Coronary artery (tissue), 2 donors: ENCODE measurements at regions not wholly inside any gene's neighbourhood (a gene's known extent, or its start where the extent isn't known, plus 50 kb on each side); places are given as distances from the start of the nearest gene placed in this dataset.

Experiments used
- DNase-seq: peaks from one replicate; pipeline ENCODE4 v3.0.0-alpha.2; 2017; ENCODE audit warnings: low spot score
- H3K27ac ChIP-seq, 2 donors: fragments of 200-600 bp; sonication (generic); one replicate each; pipeline ENCODE4 v1.5.1; 2016 to 2019
- H3K4me3 ChIP-seq: fragments of 200-600 bp; sonication (generic); 2 replicates; pipeline ENCODE4 v1.5.1; 2016; ENCODE audit warnings: mild to moderate bottlenecking, moderate library complexity
- TF ChIP-seq, protein P1 (sequence below): fragments of 200-600 bp; sonication (generic); IDR thresholded peaks from one replicate; pipeline ENCODE4 v1.5.1; 2019; ENCODE audit warnings: antibody characterized with exemption

DNA sequence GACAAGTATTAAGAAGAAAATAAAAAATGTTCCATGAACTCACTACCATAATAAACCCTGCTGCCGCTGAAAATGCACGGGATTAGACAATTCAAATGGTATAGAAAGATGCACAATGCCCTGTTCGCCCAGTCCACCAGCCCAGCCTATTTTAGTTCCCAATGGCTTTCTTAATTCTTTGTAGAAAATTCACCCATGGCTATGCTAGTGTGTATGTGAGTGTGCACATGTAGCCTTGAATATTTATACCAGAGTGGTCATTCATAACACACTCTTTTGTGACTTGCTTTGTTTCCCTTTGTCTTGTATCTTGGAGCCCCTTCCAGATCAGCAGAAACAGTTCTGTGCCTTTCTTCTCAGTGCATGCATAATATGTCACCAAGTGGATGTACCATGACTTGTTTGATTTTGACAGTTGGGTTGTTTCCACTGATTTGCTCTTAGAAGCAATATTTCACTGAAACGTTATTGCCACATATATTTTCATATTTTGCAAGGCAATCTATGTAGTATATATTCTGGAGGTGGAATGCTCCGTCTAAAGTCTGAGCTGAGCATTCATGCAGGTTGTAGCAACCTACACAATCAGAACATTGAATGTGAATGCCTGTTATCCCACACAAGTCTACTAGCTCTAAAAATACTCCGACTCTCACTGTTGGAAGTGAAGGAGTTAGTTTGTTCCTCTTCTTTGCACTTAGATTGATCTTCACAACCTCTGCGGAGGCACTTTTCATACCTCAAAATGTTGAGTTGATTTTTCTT, 383.0 kb upstream of the EEF2KMT start:
- no peak for DNase-seq
- Histone ChIP-seq H3K27ac (no peak overlapping the region), H3K4me3 (no peak overlapping the region)
- TF ChIP-seq, protein P1, sequence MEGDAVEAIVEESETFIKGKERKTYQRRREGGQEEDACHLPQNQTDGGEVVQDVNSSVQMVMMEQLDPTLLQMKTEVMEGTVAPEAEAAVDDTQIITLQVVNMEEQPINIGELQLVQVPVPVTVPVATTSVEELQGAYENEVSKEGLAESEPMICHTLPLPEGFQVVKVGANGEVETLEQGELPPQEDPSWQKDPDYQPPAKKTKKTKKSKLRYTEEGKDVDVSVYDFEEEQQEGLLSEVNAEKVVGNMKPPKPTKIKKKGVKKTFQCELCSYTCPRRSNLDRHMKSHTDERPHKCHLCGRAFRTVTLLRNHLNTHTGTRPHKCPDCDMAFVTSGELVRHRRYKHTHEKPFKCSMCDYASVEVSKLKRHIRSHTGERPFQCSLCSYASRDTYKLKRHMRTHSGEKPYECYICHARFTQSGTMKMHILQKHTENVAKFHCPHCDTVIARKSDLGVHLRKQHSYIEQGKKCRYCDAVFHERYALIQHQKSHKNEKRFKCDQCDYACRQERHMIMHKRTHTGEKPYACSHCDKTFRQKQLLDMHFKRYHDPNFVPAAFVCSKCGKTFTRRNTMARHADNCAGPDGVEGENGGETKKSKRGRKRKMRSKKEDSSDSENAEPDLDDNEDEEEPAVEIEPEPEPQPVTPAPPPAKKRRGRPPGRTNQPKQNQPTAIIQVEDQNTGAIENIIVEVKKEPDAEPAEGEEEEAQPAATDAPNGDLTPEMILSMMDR: no peak

DNA sequence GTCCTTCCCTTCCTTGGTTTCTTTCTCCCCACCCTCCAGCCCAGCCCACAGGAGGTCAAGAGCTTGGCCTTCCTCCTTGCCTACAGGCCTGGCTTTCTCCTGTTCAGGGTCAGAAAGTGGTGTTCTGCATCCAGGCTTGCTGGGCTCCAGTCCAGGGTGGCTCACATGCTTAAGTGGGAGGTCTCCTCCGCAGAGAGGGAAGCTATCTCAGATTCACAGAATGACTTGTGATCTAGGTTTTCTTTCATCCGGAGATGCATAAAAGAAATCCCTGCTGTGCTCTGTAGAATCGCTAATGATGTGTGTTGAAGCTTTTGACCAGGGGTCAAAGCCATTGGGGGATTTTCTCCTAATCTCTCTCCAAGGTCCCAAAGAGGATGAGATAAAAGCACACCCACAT, 382.3 kb upstream of the EEF2KMT start:
- TF ChIP-seq, protein P1: no peak
- Histone ChIP-seq H3K4me3 (no peak overlapping the region), H3K27ac (no peak overlapping the region)
- DNase-seq: no peak

DNA sequence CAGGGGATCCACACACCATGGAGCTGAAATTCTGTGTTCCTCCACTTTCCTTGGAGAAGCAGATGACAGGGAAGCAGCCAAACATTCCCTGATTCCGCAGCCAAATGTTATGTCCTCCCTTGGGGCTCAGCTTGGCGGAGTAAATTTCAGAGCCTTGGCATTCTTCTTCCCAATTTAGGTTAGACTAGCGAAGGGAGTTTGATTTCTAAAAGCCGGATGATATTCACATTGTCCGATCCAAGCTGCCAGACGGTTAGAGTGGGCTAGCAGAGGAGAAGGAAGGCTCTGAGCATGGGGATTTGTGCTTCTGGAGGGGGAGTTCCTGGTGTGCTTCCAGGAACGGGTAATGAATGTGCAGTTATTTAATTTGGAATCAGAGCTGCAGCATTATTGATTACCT, 380.4 kb upstream of the EEF2KMT start:
- TF ChIP-seq, protein P1: no peak
- no peak for DNase-seq

DNA sequence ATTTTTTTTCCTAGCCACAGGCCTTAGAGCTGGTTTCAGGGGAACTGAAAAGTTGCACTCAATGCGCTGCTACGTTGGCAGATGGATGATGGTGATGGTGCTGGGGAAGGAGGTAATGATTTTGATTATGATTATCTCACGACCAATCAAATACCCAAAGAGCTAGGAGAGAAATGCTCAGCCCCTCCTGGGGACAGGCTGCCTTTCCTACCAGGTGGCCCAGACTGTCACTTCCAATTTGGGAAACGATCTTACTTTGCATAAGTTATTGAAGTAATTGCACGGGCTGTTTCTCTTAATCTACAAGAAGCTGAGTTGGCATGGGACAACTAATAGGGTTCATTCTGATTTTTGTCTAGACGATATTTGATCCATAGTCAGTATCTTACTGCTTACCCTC, 379.7 kb upstream of the EEF2KMT start:
- no peak for DNase-seq
- no peak overlapping the region for H3K27ac ChIP-seq
- no peak overlapping the region for H3K4me3 ChIP-seq
- TF ChIP-seq, protein P1: no peak

More for the DNA sequence above, 380.4 kb upstream of the EEF2KMT start:
- Histone ChIP-seq H3K27ac (no peak overlapping the region), H3K4me3 (no peak overlapping the region)

GRCh38 chr16:5472552-5472951, 375.0 kb upstream of the EEF2KMT start:
- DNase-seq: no peak
- Histone ChIP-seq H3K27ac (no peak overlapping the region), H3K4me3 (no peak overlapping the region)
- TF ChIP-seq, protein P1: no peak

DNA sequence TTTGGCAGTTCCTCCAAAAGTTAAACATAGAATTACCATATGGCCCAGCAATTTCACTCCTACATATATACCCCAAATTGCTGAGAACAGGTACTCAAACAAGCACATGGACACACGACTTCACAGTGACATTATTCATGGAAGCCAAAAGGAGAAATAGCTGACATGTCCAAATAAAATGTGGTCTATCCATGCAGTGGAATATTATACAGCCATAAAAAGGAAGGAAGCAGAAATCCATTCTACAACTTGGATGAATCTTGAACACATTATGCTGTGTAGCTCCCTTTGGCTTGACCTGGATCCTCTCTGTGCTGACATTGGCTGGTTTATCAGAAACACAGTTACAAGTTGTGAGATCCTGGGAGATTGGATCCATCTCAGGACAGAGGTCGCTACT, 370.9 kb upstream of the EEF2KMT start:
- TF ChIP-seq, protein P1: no peak
- H3K4me3 ChIP-seq: no peak overlapping the region
- no peak overlapping the region for H3K27ac ChIP-seq
- no peak for DNase-seq

- DNase-seq: no peak
- no peak overlapping the region for H3K4me3 ChIP-seq
- no peak overlapping the region for H3K27ac ChIP-seq
- TF ChIP-seq, protein P1: no peak
Measured at GRCh38 chr16:5467552-5467951, 370.0 kb upstream of the EEF2KMT start.
